ENCODE measurements at regions not wholly inside any gene's neighbourhood (a gene's known extent, or its start where the extent isn't known, plus 50 kb on each side); places are given as distances from the start of the nearest gene placed in this dataset.
A peak's percentile ranks its signal among the peaks of the same experiment; 100 is the strongest.

DNA sequence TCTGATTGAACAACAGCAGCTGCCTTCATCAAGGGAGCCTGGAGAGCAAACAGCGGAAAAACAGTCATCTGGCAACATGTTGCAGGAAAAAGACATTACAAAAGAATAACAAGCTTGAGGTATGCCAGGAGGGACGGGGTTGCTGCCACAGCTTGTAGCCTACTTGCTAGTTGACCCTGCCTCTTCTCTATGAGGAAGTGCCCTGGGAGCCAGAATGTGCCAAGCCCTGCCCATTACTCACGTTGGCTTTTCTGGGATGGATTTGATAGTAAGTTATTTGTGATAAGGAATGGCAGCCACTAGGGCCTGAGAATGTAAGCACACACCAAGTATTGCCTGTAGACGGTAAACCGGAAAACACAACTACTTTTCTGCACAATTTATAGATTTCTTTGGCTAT is 113.5 kb upstream of the KIRREL3 start:
- no peak for FAIRE-seq

DNA sequence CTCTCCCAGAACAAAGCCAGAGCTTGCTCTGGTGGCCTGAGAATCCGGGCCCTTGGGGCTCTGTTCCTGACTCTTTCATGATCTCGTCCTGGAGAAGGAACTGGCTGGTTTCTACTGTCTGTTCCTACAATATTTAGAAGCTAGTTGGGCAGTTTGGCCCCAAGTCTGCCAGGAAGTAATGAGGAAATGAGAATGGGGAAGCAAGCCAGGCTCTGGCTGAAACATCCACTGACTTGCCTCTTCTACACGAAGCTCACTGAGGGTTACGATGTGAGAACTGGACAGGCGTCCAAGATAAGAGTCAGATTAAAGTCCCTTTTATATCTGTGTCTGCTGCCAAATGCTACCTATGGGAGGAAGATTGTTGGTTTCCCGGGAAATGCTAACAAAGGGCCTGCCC is 110.0 kb upstream of the KIRREL3 start:
- no peaks in the 10 kb centered on the region for H3K36me3 ChIP-seq (ENCODE audit: control insufficient read depth, insufficient read depth, low read length)
- H3K27me3 ChIP-seq (ENCODE audit: control insufficient read depth, insufficient read depth, low read length), result no peaks in the 10 kb centered on the region
- TF ChIP-seq, protein P1, sequence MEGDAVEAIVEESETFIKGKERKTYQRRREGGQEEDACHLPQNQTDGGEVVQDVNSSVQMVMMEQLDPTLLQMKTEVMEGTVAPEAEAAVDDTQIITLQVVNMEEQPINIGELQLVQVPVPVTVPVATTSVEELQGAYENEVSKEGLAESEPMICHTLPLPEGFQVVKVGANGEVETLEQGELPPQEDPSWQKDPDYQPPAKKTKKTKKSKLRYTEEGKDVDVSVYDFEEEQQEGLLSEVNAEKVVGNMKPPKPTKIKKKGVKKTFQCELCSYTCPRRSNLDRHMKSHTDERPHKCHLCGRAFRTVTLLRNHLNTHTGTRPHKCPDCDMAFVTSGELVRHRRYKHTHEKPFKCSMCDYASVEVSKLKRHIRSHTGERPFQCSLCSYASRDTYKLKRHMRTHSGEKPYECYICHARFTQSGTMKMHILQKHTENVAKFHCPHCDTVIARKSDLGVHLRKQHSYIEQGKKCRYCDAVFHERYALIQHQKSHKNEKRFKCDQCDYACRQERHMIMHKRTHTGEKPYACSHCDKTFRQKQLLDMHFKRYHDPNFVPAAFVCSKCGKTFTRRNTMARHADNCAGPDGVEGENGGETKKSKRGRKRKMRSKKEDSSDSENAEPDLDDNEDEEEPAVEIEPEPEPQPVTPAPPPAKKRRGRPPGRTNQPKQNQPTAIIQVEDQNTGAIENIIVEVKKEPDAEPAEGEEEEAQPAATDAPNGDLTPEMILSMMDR (IDR thresholded peaks at IDR 0.05; ENCODE audit: insufficient read depth, low read length, severe bottlenecking), result no peak
- no peak for FAIRE-seq
- H3K4me3 ChIP-seq (ENCODE audit: low read depth, low read length), result no peak overlapping the region
- no peak for DNase-seq (ENCODE audit: low read depth)

More for the DNA sequence above, 113.5 kb upstream of the KIRREL3 start:
- H3K4me3 ChIP-seq (ENCODE audit: low read depth, low read length), result no peak overlapping the region
- peak; percentile 6 for DNase-seq (ENCODE audit: low read depth)
- no peaks in the 10 kb centered on the region for H3K27me3 ChIP-seq (ENCODE audit: control insufficient read depth, insufficient read depth, low read length)
- no peaks in the 10 kb centered on the region for H3K36me3 ChIP-seq (ENCODE audit: control insufficient read depth, insufficient read depth, low read length)
- TF ChIP-seq, protein P1 (IDR thresholded peaks at IDR 0.05; ENCODE audit: insufficient read depth, low read length, severe bottlenecking), result no peak

DNA sequence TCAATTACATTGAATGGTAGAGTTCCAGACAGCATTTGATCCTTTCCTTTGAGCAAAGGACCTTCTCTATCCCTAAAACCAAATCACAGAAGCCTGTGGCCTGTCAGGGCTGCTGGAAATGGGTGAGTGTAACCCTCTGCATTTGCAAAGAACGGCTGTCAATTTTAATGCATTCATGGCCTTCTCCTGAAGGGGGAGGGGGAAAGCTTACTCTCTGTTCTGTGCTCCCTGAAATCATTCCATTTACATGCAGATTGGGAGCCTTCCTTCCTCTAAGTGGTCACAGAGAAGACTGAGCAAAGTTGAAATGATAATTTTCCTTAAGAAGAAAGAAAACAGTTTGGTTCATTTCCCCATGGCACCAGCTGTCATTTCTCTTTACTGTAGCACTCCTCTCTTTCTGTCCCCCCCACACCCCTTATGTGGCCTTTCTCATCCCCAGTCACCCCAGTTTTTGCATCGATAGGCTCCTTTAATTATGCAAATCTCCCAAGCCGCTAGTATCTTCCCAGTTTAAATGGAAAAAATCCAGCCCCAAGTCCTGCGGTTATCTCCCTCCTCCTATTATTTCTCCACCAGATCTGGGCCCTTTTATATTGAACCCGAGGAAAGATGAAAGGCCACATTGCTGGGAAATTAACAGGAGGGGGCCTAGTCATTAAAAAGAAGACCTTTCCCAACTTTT is 109.4 kb upstream of the KIRREL3 start:
- H3K36me3 ChIP-seq (ENCODE audit: control insufficient read depth, insufficient read depth, low read length), result no peaks in the 10 kb centered on the region
- no peak overlapping the region for H3K4me3 ChIP-seq (ENCODE audit: low read depth, low read length)
- H3K27me3 ChIP-seq (ENCODE audit: control insufficient read depth, insufficient read depth, low read length), result no peaks in the 10 kb centered on the region
- FAIRE-seq (no peak), DNase-seq (ENCODE audit: low read depth) (no peak)
- TF ChIP-seq, protein P1 (IDR thresholded peaks at IDR 0.05; ENCODE audit: insufficient read depth, low read length, severe bottlenecking), result no peak

DNA sequence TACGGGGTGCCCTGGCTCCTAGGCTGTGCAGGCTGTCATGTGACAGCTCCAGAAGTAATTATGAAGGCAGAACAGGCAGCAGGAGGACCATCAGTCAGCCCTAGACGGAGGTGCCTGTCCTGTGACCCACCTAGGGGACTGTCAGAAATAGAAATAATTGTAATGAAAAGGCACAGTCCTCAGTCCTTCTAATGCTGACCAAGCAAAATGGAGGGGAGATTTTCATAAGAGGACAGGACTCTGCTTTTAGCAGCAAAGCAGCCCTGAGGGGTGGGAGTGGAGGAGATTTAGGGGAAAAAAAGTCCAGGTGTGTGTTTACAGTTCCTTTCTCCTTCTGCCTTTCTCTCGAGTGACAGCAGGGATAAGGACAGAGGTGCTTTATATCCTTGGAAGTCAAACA is 108.3 kb upstream of the KIRREL3 start:
- FAIRE-seq (no peak), DNase-seq (ENCODE audit: low read depth) (no peak)
- TF ChIP-seq, protein P1 (IDR thresholded peaks at IDR 0.05; ENCODE audit: insufficient read depth, low read length, severe bottlenecking), result no peak
- Histone ChIP-seq H3K4me3 (ENCODE audit: low read depth, low read length) (no peak overlapping the region), H3K27me3 (ENCODE audit: control insufficient read depth, insufficient read depth, low read length) (no peaks in the 10 kb centered on the region), H3K36me3 (ENCODE audit: control insufficient read depth, insufficient read depth, low read length) (no peaks in the 10 kb centered on the region)

DNA sequence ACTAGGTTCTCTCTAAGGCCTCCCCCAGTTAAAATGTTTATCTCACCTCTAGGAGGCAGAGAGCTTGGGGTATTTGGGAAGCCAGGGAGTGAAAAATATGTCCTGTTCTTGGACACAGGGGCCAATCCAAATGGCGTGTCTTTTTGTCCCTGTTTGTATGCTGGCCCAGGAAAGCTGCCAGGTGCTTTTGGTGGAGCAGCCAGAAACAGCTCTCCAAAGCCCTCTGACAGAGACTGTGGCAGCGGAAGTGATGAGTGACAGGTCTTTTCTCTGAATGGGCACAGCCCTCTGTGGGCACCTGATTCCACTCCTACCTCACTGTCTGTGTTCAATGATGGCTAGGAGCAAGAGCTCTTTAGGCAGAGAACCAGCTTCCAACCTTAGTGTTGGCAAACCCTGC is 106.4 kb upstream of the KIRREL3 start:
- TF ChIP-seq, protein P1 (IDR thresholded peaks at IDR 0.05; ENCODE audit: insufficient read depth, low read length, severe bottlenecking), result no peak
- H3K4me3 ChIP-seq (ENCODE audit: low read depth, low read length), result no peak overlapping the region
- no peak for FAIRE-seq
- H3K36me3 ChIP-seq (ENCODE audit: control insufficient read depth, insufficient read depth, low read length), result no peaks in the 10 kb centered on the region
- no peak for DNase-seq (ENCODE audit: low read depth)
- no peaks in the 10 kb centered on the region for H3K27me3 ChIP-seq (ENCODE audit: control insufficient read depth, insufficient read depth, low read length)

Data from bronchial epithelial cell (primary cell).